A549 (cell line): ENCODE measurements at regions not wholly inside any gene's neighbourhood (a gene's known extent, or its start where the extent isn't known, plus 50 kb on each side); places are given as distances from the start of the nearest gene placed in this dataset.

ENCODE experiments used
- ATAC-seq, 2 experiments: fragments of 200-7000 bp in 1 of 2; fragments of >200 bp in 1 of 2; cut with Nextera tagmentation in 1 of 2; cut with Tn5 transposase in 1 of 2; 3 replicates each; pipeline versions ENCODE4 v1.8.0 to v1.9.1; 2018 to 2020; ENCODE audit warnings: mild to moderate bottlenecking in 1 of 2, moderate library complexity in 1 of 2
- CTCF ChIA-PET: fragments of 300-600 bp; sonication (Branson Sonifier 250); formaldehyde crosslinking; extraction: SDS; loops from one replicate; lab custom pipeline; 2021; ENCODE audit warnings: antibody characterized with exemption, inconsistent platforms; lab: Yijun Ruan, JAX
- POLR2A ChIA-PET: fragments of 350-600 bp; formaldehyde crosslinking; extraction: SDS; loops from one replicate; lab custom pipeline; 2021; ENCODE audit warnings: antibody characterized with exemption, inconsistent platforms; lab: Yijun Ruan, JAX
- DNase-seq, 2 experiments: peaks; one replicate each; pipeline versions ENCODE4 v3.0.0 to v3.0.0-alpha.2; 2011 to 2016; ENCODE audit warnings: low read depth in 1 of 2, low spot score in 1 of 2
- FAIRE-seq: peaks from 2 replicates; lab custom pipeline; 2011; peaks lifted over from hg19 to GRCh38; lab: Jason Lieb, UNC
- H3K27ac ChIP-seq, 2 experiments: fragments of >200 bp; sonication (Bioruptor Twin); formaldehyde crosslinking; 3 replicates each; pipeline ENCODE4 v1.5.1; 2016 to 2017
- H3K4me1 ChIP-seq: fragments of >200 bp; sonication (Bioruptor Twin); formaldehyde crosslinking; 3 replicates; pipeline ENCODE4 v1.6.1; 2016
- H3K4me2 ChIP-seq: fragments of >200 bp; sonication (Bioruptor Twin); formaldehyde crosslinking; 3 replicates; pipeline ENCODE4 v1.6.1; 2016
- H3K4me3 ChIP-seq: fragments of >200 bp; sonication (Bioruptor Twin); formaldehyde crosslinking; 3 replicates; pipeline ENCODE4 v1.5.1; 2016
- H3K9me3 ChIP-seq: fragments of >200 bp; sonication (Bioruptor Twin); formaldehyde crosslinking; 3 replicates; pipeline ENCODE4 v1.6.1; 2016
- BHLHE40 ChIP-seq: IDR thresholded peaks from 2 replicates; pipeline ENCODE4 v1.6.1; 2012; ENCODE audit warnings: low read depth, low read length, inconsistent platforms
- CBX2 ChIP-seq: fragments of 200-600 bp; sonication (generic); IDR thresholded peaks from 2 replicates; pipeline ENCODE4 v1.6.1; 2016; ENCODE audit warnings: low read depth, mild to moderate bottlenecking, borderline replicate concordance
- CEBPB ChIP-seq, 2 experiments: fragments of >200 bp in 1 of 2; sonication (Bioruptor Twin) in 1 of 2; formaldehyde crosslinking in 1 of 2; IDR thresholded peaks; 2 replicates each; pipeline ENCODE4 v1.6.1; 2012 to 2016
- CHD2 ChIP-seq: fragments of 150-350 bp; IDR thresholded peaks from 2 replicates; pipeline ENCODE4 v1.6.1; 2014; ENCODE audit warnings: low read length; ENCODE audit not compliant: partially characterized antibody
- CHD4 ChIP-seq: fragments of 200-600 bp; sonication (generic); IDR thresholded peaks from 2 replicates; pipeline ENCODE4 v1.6.1; 2016; ENCODE audit warnings: antibody characterized with exemption, mild to moderate bottlenecking, borderline replicate concordance
- FOSB ChIP-seq: fragments of 250-450 bp; sonication (Bioruptor Pico); IDR thresholded peaks from 2 replicates; pipeline ENCODE4 v1.5.0; 2020; ENCODE audit warnings: mild to moderate bottlenecking, moderate library complexity
- FOSL2 ChIP-seq, 2 experiments: fragments of 450-650 bp in 1 of 2; fragments of >200 bp in 1 of 2; sonication (Bioruptor Twin) in 1 of 2; formaldehyde crosslinking; IDR thresholded peaks; 2 replicates each; pipeline versions ENCODE4 v1.5.0 to v1.6.1; 2016 to 2020; ENCODE audit warnings: mild to moderate bottlenecking in 1 of 2, moderate library complexity in 1 of 2
- FOXS1 ChIP-seq: fragments of 250-450 bp; sonication (Bioruptor Pico); IDR thresholded peaks from 2 replicates; pipeline ENCODE4 v1.5.0; 2020; ENCODE audit warnings: mild to moderate bottlenecking, moderate library complexity
- GATA3 ChIP-seq: IDR thresholded peaks from 2 replicates; pipeline ENCODE4 v1.6.1; 2012; ENCODE audit warnings: borderline replicate concordance
- HOXB13 ChIP-seq: fragments of 250-450 bp; sonication (Bioruptor Pico); IDR thresholded peaks from 2 replicates; pipeline ENCODE4 v1.5.0; 2020; ENCODE audit warnings: low read depth, mild to moderate bottlenecking, moderate library complexity
- JUN ChIP-seq, 2 experiments: fragments of >200 bp; sonication (Bioruptor Twin); formaldehyde crosslinking; IDR thresholded peaks; 2 replicates in 1 of 2; 3 replicates in 1 of 2; pipeline ENCODE4 v1.6.1; 2016 to 2017
- KDM1A ChIP-seq: fragments of 200-600 bp; sonication (generic); IDR thresholded peaks from 2 replicates; pipeline ENCODE4 v1.6.1; 2016; ENCODE audit warnings: low read depth, mild to moderate bottlenecking
- MAZ ChIP-seq: fragments of 150-350 bp; IDR thresholded peaks from 2 replicates; pipeline ENCODE4 v1.6.1; 2014; ENCODE audit warnings: antibody characterized with exemption, low read depth, low read length, borderline replicate concordance
- NPAS2 ChIP-seq: fragments of 250-450 bp; sonication (Bioruptor Pico); IDR thresholded peaks from 2 replicates; pipeline ENCODE4 v1.8.0; 2022; ENCODE audit warnings: mild to moderate bottlenecking, moderate library complexity, borderline replicate concordance
- NR3C1 ChIP-seq: fragments of >200 bp; sonication (Bioruptor Twin); formaldehyde crosslinking; IDR thresholded peaks from 3 replicates; pipeline ENCODE4 v1.6.1; 2017
- PHF8 ChIP-seq: fragments of 200-600 bp; sonication (generic); IDR thresholded peaks from 2 replicates; pipeline ENCODE4 v1.6.1; 2016; ENCODE audit warnings: low read depth, mild to moderate bottlenecking, antibody characterized with exemption, moderate library complexity, borderline replicate concordance
- POLR2A ChIP-seq: IDR thresholded peaks from 2 replicates; pipeline ENCODE4 v1.6.1; 2012; ENCODE audit warnings: mild to moderate bottlenecking, low read length
- POLR2AphosphoS2 ChIP-seq: conservative IDR thresholded peaks from 2 replicates; pipeline ENCODE4 v1.6.1; 2012; ENCODE audit warnings: low read length, improper control_type of control experiment, inconsistent platforms
- RAD21 ChIP-seq, 2 experiments: fragments of >200 bp in 1 of 2; sonication (Bioruptor Twin) in 1 of 2; formaldehyde crosslinking in 1 of 2; IDR thresholded peaks in 1 of 2; conservative IDR thresholded peaks in 1 of 2; 2 replicates in 1 of 2; 3 replicates in 1 of 2; pipeline ENCODE4 v1.6.1; 2012 to 2018; ENCODE audit warnings: inconsistent platforms in 1 of 2
- RCOR1 ChIP-seq: fragments of 150-350 bp; IDR thresholded peaks from 2 replicates; pipeline ENCODE4 v1.6.1; 2014; ENCODE audit warnings: antibody characterized with exemption, low read length, low read depth
- SREBF2 ChIP-seq: fragments of 450-650 bp; IDR thresholded peaks from 2 replicates; pipeline ENCODE4 v1.6.1; 2014; ENCODE audit warnings: mild to moderate bottlenecking, moderate library complexity
- TFCP2L1 ChIP-seq: fragments of 250-450 bp; sonication (Bioruptor Pico); IDR thresholded peaks from 2 replicates; pipeline ENCODE4 v1.5.0; 2021; ENCODE audit warnings: mild to moderate bottlenecking
- TP53 ChIP-seq: fragments of 250-450 bp; sonication (Bioruptor Pico); IDR thresholded peaks from 2 replicates; pipeline ENCODE4 v1.5.0; 2021; ENCODE audit warnings: mild to moderate bottlenecking, moderate library complexity
- ZFP36 ChIP-seq: fragments of 450-650 bp; IDR thresholded peaks from 2 replicates; pipeline ENCODE4 v1.6.1; 2014; ENCODE audit warnings: borderline replicate concordance; ENCODE audit not compliant: partially characterized antibody
- ZNF302 ChIP-seq: fragments of 250-450 bp; sonication (Bioruptor Pico); IDR thresholded peaks from 2 replicates; pipeline ENCODE4 v1.9.0; 2021; ENCODE audit warnings: inconsistent platforms, mild to moderate bottlenecking, moderate library complexity
- ZSCAN20 ChIP-seq: fragments of 250-450 bp; sonication (Bioruptor Pico); IDR thresholded peaks from 2 replicates; pipeline ENCODE4 v1.8.0; 2022; ENCODE audit warnings: mild to moderate bottlenecking, moderate library complexity
- WGBS: methylation state at CpG from one replicate; pipeline ENCODE4 v1.1.6; 2017; ENCODE audit errors: missing lambda C conversion rate; 5-methylcytosine and 5-hydroxymethylcytosine counted together
- TF ChIP-seq, protein P1 (sequence below): IDR thresholded peaks from 2 replicates; pipeline ENCODE4 v1.6.1; 2012
- TF ChIP-seq, protein P2 (sequence below): fragments of >200 bp; sonication (Bioruptor Twin); formaldehyde crosslinking; IDR thresholded peaks from 2 replicates; pipeline ENCODE4 v1.6.1; 2016
- TF ChIP-seq, protein P3 (sequence below): IDR thresholded peaks from 2 replicates; pipeline ENCODE4 v1.6.1; 2012; ENCODE audit warnings: low read depth, borderline replicate concordance
- TF ChIP-seq, protein P4 (sequence below): fragments of 150-350 bp; IDR thresholded peaks from 2 replicates; pipeline ENCODE4 v1.6.1; 2014; ENCODE audit warnings: low read depth, mild to moderate bottlenecking, low read length
- TF ChIP-seq, protein P5 (sequence below): fragments of 250-450 bp; sonication (Bioruptor Pico); IDR thresholded peaks from 2 replicates; pipeline ENCODE4 v1.5.0; 2021; ENCODE audit warnings: mild to moderate bottlenecking, moderate library complexity, borderline replicate concordance
- TF ChIP-seq, protein P6 (sequence below): fragments of 450-650 bp; IDR thresholded peaks from 2 replicates; pipeline ENCODE4 v1.6.1; 2014; ENCODE audit warnings: antibody characterized with exemption

DNA sequence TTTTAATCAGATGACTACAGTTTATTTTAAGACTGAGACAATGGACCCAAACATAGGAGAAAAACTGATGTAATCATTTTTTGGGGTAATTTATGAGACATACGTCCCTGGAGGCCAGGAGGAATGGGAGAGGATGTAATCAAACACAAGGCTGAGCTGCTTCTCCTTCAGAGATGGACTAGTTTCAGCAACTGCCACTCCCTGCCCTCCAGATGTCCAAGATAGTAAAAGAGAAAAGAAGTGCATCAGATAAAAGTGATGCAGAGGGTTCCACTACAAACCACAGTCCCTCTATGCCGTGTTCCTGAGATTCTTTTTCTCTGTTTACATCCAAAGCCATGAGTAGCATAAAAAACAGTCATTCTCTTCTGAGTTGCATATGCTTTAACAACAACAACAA lies 101.1 kb downstream of the DACT1 start:
- H3K4me3 ChIP-seq: no peak overlapping the region
- H3K4me1 ChIP-seq: peaks cover 12% of the 10 kb centered on the region; the same call in 2 of the 3 replicates
- CTCF ChIA-PET: no interaction called here
- WGBS: 86% methylated on average over 2 of the region's 2 CpGs
- no peaks in the 10 kb centered on the region for H3K9me3 ChIP-seq
- H3K27ac ChIP-seq: peak overlapping the region; percentile 10 to 31; a peak in 1 of 6 replicates
- TF ChIP-seq, protein P1, sequence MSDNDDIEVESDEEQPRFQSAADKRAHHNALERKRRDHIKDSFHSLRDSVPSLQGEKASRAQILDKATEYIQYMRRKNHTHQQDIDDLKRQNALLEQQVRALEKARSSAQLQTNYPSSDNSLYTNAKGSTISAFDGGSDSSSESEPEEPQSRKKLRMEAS: no peak
- no peak for TF ChIP-seq RCOR1
- TF ChIP-seq FOSL2 (IDR thresholded peaks at IDR 0.05): no peak
- no peak for TF ChIP-seq FOSL2 (CRISPR knock-in tag; IDR thresholded peaks at IDR 0.05)
- no peak for TF ChIP-seq POLR2AphosphoS2
- TF ChIP-seq CBX2: no peak
- no peak for TF ChIP-seq MAZ
- TF ChIP-seq, protein P2, sequence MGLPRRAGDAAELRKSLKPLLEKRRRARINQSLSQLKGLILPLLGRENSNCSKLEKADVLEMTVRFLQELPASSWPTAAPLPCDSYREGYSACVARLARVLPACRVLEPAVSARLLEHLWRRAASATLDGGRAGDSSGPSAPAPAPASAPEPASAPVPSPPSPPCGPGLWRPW: no peak
- H3K4me2 ChIP-seq: peak overlapping the region; percentile 31; the same call in 1 of the 3 replicates
- POLR2A ChIA-PET: no interaction called here
- no peak for ATAC-seq
- FAIRE-seq: no peak
- no peak for DNase-seq

DNA sequence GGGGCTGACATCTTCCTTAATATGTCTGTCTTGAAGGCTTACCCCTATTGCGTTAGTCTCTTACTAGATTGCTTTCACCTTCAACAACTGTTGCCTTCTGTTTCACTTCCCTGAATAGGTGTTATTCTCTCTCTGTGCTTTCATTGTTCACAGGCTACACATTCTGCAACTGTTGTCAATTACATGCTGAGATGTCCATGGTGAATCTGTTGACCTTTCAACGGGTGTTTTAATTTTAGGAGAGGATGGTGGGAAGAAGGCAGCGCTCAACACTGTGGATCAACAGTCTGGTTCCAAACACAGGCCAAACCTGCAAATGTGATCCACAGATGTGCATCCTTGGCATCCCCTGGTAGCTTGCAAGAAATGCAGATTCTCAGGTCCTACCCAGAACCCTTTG lies 101.9 kb downstream of the DACT1 start:
- POLR2A ChIA-PET: no interaction called here
- TF ChIP-seq NPAS2 (CRISPR knock-in tag) (no peak), FOSL2 (IDR thresholded peaks at IDR 0.05) (no peak), FOSL2 (CRISPR knock-in tag; IDR thresholded peaks at IDR 0.05) (no peak), CHD2 (no peak), POLR2A (no peak), KDM1A (no peak), FOXS1 (CRISPR knock-in tag) (no peak), CEBPB (IDR thresholded peaks at IDR 0.05) (no peak), ZNF302 (no peak), BHLHE40 (no peak), ZFP36 (no peak), GATA3 (no peak), JUN (IDR thresholded peaks at IDR 0.05) (no peak), ZSCAN20 (no peak)
- TF ChIP-seq, protein P3, sequence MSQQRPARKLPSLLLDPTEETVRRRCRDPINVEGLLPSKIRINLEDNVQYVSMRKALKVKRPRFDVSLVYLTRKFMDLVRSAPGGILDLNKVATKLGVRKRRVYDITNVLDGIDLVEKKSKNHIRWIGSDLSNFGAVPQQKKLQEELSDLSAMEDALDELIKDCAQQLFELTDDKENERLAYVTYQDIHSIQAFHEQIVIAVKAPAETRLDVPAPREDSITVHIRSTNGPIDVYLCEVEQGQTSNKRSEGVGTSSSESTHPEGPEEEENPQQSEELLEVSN: no peak

DNA sequence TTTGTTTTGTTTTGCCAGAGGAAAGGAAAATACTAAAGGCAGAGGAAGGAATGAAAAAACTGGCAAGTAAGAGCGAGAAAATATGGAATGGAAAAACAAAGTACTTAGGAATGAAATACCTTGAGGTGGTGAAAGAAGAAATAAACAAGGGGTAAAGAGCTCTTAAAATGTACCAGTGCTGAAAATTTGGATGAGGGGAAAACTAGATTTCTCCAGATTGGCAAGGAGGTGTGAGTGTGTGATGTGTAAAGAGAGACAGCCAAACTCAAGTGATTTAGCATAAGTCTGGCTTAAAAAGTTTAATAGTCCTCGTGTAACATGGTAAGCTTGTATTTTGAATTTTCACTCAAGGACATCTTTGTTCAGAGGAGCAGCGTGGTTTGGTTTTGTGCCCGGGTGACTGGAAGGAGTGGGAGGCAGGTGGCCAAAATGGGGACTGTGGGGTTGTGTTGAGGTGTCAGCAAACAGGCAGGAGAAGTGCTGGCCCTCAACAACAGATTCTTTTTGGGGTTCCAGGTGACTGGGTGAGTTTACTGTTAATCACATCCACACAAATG lies 102.7 kb downstream of the DACT1 start:
- FAIRE-seq (no peak), DNase-seq (no peak), ATAC-seq (no peak)
- H3K27ac ChIP-seq: no peak overlapping the region
- peaks cover 16% of the 10 kb centered on the region for H3K4me1 ChIP-seq
- WGBS: 66% methylated on average over 4 of the region's 4 CpGs
- CTCF ChIA-PET: no interaction called here
- no peak overlapping the region for H3K4me3 ChIP-seq
- no peak overlapping the region for H3K4me2 ChIP-seq
- no peaks in the 10 kb centered on the region for H3K9me3 ChIP-seq
- POLR2A ChIA-PET: no interaction called here
- TF ChIP-seq, protein P4, sequence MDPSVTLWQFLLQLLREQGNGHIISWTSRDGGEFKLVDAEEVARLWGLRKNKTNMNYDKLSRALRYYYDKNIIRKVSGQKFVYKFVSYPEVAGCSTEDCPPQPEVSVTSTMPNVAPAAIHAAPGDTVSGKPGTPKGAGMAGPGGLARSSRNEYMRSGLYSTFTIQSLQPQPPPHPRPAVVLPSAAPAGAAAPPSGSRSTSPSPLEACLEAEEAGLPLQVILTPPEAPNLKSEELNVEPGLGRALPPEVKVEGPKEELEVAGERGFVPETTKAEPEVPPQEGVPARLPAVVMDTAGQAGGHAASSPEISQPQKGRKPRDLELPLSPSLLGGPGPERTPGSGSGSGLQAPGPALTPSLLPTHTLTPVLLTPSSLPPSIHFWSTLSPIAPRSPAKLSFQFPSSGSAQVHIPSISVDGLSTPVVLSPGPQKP: no peak
- TF ChIP-seq, protein P5, sequence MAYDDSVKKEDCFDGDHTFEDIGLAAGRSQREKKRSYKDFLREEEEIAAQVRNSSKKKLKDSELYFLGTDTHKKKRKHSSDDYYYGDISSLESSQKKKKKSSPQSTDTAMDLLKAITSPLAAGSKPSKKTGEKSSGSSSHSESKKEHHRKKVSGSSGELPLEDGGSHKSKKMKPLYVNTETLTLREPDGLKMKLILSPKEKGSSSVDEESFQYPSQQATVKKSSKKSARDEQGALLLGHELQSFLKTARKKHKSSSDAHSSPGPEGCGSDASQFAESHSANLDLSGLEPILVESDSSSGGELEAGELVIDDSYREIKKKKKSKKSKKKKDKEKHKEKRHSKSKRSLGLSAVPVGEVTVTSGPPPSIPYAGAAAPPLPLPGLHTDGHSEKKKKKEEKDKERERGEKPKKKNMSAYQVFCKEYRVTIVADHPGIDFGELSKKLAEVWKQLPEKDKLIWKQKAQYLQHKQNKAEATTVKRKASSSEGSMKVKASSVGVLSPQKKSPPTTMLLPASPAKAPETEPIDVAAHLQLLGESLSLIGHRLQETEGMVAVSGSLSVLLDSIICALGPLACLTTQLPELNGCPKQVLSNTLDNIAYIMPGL: no peak
- TF ChIP-seq SREBF2: no peak
- no peak for TF ChIP-seq PHF8
- TF ChIP-seq TFCP2L1 (CRISPR knock-in tag): no peak
- TF ChIP-seq TP53 (CRISPR knock-in tag): no peak
- no peak for TF ChIP-seq CEBPB (IDR thresholded peaks at IDR 0.05)
- TF ChIP-seq CHD2: no peak
- TF ChIP-seq, protein P6, sequence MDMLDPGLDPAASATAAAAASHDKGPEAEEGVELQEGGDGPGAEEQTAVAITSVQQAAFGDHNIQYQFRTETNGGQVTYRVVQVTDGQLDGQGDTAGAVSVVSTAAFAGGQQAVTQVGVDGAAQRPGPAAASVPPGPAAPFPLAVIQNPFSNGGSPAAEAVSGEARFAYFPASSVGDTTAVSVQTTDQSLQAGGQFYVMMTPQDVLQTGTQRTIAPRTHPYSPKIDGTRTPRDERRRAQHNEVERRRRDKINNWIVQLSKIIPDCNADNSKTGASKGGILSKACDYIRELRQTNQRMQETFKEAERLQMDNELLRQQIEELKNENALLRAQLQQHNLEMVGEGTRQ: no peak
- TF ChIP-seq JUN (IDR thresholded peaks at IDR 0.05): no peak
- no peak for TF ChIP-seq POLR2AphosphoS2
- TF ChIP-seq KDM1A: no peak
- TF ChIP-seq MAZ: no peak
- no peak for TF ChIP-seq CHD4
- no peak for TF ChIP-seq FOSB (CRISPR knock-in tag)
- no peak for TF ChIP-seq NR3C1
- no peak for TF ChIP-seq HOXB13 (CRISPR knock-in tag)
- no peak for TF ChIP-seq RAD21 (conservative IDR thresholded peaks at IDR 0.05 in 1 of 2, IDR thresholded peaks at IDR 0.05 in 1 of 2)

More for the DNA sequence above, 101.9 kb downstream of the DACT1 start:
- Histone ChIP-seq H3K9me3 (no peaks in the 10 kb centered on the region), H3K4me1 (peaks cover 12% of the 10 kb centered on the region; the same call in 2 of the 3 replicates), H3K27ac (no peak overlapping the region), H3K4me2 (no peak overlapping the region), H3K4me3 (no peak overlapping the region)
- CTCF ChIA-PET: no interaction called here
- ATAC-seq (no peak), FAIRE-seq (no peak), DNase-seq (no peak)
- 94% methylated on average over 3 of the region's 3 CpGs for WGBS
